ENCODE measurements at regions not wholly inside any gene's neighbourhood (a gene's known extent, or its start where the extent isn't known, plus 50 kb on each side); places are given as distances from the start of the nearest gene placed in this dataset.

DNA sequence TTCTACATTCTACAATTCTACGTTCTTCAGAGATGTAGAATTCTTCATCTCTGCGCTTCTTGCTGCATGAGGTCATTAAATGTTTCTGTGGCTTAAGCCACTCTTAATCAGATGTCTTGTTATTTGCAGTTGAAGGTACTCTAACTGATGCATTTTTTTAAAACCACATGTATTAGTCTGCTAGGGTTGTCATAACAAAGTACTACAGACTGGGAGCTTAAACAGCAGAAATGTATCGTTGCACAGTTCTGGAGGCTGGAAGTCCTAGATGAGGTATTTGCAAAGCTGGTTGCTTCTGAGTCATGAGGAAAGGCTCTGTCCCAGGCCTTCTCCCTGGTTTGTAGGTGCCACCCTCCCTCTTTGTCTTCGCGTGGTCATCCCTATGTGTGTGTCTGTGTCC lies 176.3 kb upstream of the GLI2 start:
- TF ChIP-seq, protein P1, sequence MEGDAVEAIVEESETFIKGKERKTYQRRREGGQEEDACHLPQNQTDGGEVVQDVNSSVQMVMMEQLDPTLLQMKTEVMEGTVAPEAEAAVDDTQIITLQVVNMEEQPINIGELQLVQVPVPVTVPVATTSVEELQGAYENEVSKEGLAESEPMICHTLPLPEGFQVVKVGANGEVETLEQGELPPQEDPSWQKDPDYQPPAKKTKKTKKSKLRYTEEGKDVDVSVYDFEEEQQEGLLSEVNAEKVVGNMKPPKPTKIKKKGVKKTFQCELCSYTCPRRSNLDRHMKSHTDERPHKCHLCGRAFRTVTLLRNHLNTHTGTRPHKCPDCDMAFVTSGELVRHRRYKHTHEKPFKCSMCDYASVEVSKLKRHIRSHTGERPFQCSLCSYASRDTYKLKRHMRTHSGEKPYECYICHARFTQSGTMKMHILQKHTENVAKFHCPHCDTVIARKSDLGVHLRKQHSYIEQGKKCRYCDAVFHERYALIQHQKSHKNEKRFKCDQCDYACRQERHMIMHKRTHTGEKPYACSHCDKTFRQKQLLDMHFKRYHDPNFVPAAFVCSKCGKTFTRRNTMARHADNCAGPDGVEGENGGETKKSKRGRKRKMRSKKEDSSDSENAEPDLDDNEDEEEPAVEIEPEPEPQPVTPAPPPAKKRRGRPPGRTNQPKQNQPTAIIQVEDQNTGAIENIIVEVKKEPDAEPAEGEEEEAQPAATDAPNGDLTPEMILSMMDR (IDR thresholded peaks at IDR 0.05) = no peak
- TF ChIP-seq POLR2A (IDR thresholded peaks at IDR 0.05) = no peak

Data from heart left ventricle (tissue), 13 donors.